ENCODE measurements at regions not wholly inside any gene's neighbourhood (a gene's known extent, or its start where the extent isn't known, plus 50 kb on each side); places are given as distances from the start of the nearest gene placed in this dataset.
"Not testable (repeated sequence)": the region's sequence is repeated elsewhere in the genome, so short reads cannot be mapped to it uniquely, and the experiment has no call there.

DNA sequence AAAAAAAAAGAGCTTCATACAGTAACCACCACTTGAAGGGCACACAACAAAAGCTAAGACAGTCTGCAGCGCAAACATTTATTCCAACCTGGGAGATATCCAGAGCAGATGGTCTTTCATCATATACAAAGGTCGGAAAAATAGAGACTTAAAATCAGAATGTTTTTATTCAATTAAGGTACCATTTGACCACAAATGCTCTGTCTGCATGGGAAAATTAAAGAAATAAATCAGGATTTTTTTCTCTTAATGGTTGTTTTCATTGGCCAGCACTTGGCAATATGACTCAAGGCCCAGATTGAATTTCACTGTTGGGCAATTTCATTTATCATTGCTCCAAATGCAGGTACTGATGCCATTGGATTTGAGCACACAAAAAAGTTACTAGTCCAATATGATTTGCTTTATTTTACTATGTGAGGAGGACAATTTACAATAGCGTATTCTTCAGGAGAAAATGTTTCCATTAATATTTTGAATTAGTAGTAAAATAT lies 145.9 kb upstream of the AGTR1 start:
- TF ChIP-seq, protein P1, sequence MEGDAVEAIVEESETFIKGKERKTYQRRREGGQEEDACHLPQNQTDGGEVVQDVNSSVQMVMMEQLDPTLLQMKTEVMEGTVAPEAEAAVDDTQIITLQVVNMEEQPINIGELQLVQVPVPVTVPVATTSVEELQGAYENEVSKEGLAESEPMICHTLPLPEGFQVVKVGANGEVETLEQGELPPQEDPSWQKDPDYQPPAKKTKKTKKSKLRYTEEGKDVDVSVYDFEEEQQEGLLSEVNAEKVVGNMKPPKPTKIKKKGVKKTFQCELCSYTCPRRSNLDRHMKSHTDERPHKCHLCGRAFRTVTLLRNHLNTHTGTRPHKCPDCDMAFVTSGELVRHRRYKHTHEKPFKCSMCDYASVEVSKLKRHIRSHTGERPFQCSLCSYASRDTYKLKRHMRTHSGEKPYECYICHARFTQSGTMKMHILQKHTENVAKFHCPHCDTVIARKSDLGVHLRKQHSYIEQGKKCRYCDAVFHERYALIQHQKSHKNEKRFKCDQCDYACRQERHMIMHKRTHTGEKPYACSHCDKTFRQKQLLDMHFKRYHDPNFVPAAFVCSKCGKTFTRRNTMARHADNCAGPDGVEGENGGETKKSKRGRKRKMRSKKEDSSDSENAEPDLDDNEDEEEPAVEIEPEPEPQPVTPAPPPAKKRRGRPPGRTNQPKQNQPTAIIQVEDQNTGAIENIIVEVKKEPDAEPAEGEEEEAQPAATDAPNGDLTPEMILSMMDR (IDR thresholded peaks at IDR 0.05) = no peak
- no peak for TF ChIP-seq POLR2A (IDR thresholded peaks at IDR 0.05)
- intact Hi-C loops (cut with DNase I) = no loop called here
- Histone ChIP-seq H3K36me3 (no peaks in the 10 kb centered on the region), H3K9me3 (no peaks in the 10 kb centered on the region), H3K4me3 (no peak overlapping the region), H3K27me3 (no peaks in the 10 kb centered on the region), H3K27ac (no peak overlapping the region), H3K4me1 (no peaks in the 10 kb centered on the region)
- no peak for DNase-seq
- 89 to 95% methylated on average over 3 of the region's 3 CpGs for WGBS, 2 donors

DNA sequence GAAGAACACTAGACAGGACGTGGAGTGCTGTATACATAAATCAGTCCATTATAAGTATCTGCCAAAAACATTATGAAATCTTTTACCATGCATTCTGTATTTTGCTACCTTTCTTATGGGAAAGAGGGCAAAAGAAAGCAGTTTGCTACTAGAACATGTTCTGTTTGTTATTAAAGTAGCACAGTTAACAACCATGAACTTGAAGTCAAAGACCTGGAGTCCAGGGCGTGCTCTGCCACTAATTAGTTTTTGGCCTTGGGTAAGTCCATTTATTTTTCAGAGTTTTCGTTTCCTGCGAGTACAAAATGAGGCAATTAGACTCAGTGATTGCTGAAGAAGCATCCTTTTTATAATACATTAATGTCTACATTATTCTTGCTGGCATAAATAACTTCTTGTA lies 143.3 kb upstream of the AGTR1 start:
- Histone ChIP-seq H3K9me3 (no peaks in the 10 kb centered on the region), H3K27ac (no peak overlapping the region), H3K27me3 (no peaks in the 10 kb centered on the region), H3K4me3 (no peak overlapping the region), H3K4me1 (no peaks in the 10 kb centered on the region), H3K36me3 (no peaks in the 10 kb centered on the region)
- TF ChIP-seq, protein P1 (IDR thresholded peaks at IDR 0.05) = no peak
- TF ChIP-seq POLR2A (IDR thresholded peaks at IDR 0.05) = no peak
- WGBS, 2 donors = 52 to 55% methylated on average over 4 of the region's 4 CpGs
- intact Hi-C loops (cut with DNase I) = no loop called here
- no peak for DNase-seq

DNA sequence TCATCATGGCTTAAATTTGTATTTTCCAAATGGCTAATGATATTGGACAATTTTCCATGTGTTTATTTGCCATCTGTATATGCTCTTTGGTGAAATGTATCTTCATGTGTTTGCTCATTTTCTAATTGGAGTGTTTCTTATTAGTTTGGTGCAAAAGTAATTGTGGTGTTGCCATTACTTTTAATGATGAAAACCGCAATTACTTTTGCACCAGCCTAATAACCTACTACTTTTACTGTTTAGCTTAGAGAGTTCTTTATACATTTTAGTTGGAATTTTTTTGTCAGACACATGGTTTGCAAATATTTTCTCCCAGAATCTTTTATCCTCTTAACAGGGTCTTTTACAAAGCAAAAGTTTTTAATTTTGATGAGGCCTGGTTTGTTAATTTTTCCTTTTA lies 141.0 kb upstream of the AGTR1 start:
- Histone ChIP-seq H3K27ac (no peak overlapping the region), H3K36me3 (no peaks in the 10 kb centered on the region), H3K27me3 (no peaks in the 10 kb centered on the region), H3K4me3 (no peak overlapping the region), H3K9me3 (no peaks in the 10 kb centered on the region), H3K4me1 (no peaks in the 10 kb centered on the region)
- WGBS, 2 donors = 45 to 71% methylated on average over 1 of the region's 1 CpG
- no peak for DNase-seq
- intact Hi-C loops (cut with DNase I) = no loop called here
- TF ChIP-seq, protein P1 (IDR thresholded peaks at IDR 0.05) = no peak
- TF ChIP-seq POLR2A (IDR thresholded peaks at IDR 0.05) = no peak

DNA sequence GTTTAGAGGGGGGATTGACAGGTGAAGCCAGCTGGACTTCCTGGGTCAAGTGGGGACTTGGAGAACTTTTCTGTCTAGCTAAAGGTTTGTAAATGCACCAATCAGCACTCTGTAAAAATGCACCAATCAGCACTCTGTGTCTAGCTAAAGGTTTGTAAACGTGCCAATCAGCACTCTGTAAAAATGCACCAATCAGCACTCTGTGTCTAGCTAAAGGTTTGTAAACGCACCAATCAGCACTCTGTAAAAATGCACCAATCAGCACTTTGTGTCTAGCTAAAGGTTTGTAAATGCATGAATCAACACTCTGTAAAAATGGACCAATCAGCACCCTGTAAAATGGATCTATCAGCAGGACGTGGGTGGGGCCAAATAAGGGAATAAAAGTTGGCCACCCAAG lies 120.1 kb upstream of the AGTR1 start:
- H3K4me1 ChIP-seq; H3K36me3 ChIP-seq; DNase-seq; H3K27me3 ChIP-seq; intact Hi-C loops (cut with DNase I); H3K9me3 ChIP-seq; H3K27ac ChIP-seq; H3K4me3 ChIP-seq: not testable (repeated sequence)
- 45 to 58% methylated on average over 2 to 3 of the region's 3 CpGs for WGBS, 2 donors

DNA sequence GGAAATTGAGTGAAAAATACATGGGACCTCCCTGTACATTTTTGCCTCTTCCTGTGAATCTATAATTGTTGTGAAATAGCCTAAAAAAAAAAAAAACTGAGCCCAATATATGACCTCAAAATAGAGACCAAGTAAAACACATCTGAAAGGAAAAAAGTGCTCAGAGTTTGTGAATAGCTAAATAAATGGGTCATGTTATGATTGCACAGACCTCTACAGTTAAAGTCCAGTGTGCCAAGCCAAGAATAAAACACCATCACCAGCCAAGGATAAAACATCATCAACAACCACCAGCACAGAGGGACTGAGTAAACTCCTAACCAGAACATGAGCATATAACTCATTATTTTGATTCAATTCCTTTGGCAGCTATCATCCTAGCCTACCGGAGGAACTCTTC lies 115.6 kb upstream of the AGTR1 start:
- H3K4me1 ChIP-seq = no peaks in the 10 kb centered on the region
- H3K27me3 ChIP-seq = no peaks in the 10 kb centered on the region
- no peak for DNase-seq
- no peak overlapping the region for H3K27ac ChIP-seq
- H3K36me3 ChIP-seq = no peaks in the 10 kb centered on the region
- no peak overlapping the region for H3K4me3 ChIP-seq
- TF ChIP-seq POLR2A (IDR thresholded peaks at IDR 0.05) = no peak
- TF ChIP-seq, protein P1 (IDR thresholded peaks at IDR 0.05) = no peak
- WGBS, 2 donors = 55 to 65% methylated on average over 1 of the region's 1 CpG
- H3K9me3 ChIP-seq = no peaks in the 10 kb centered on the region
- intact Hi-C loops (cut with DNase I) = no loop called here

DNA sequence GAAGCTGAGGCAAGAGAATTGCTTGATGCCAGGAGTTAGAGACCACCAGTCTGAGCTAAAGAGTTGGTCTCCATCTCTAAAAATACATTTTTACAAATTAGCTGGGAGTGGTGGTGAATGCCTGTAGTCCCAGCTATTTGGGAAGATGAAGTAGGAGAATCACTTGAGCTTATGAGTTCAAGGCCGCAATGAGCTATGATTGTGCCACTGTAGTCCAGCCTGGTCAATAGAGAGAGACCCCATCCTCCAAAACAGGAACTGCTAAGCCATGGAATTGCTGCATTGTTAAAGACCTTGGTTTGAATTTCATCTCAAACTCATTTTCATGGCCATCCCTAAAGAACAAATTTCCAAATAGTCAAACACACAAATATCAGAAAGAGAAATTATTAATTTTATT lies 113.9 kb upstream of the AGTR1 start:
- DNase-seq = no peak
- no peak for TF ChIP-seq POLR2A (IDR thresholded peaks at IDR 0.05)
- no peak overlapping the region for H3K4me3 ChIP-seq
- no peak overlapping the region for H3K27ac ChIP-seq
- no peaks in the 10 kb centered on the region for H3K36me3 ChIP-seq
- no peaks in the 10 kb centered on the region for H3K4me1 ChIP-seq
- 93 to 100% methylated on average over 1 of the region's 1 CpG for WGBS, 2 donors
- no peaks in the 10 kb centered on the region for H3K27me3 ChIP-seq
- intact Hi-C loops (cut with DNase I) = no loop called here
- no peaks in the 10 kb centered on the region for H3K9me3 ChIP-seq

Measured in esophagus squamous epithelium (tissue), 5 donors.